SKM-1 treated with dmso at 0.1 percent for 144 hours (cell line): ENCODE measurements at regions not wholly inside any gene's neighbourhood (a gene's known extent, or its start where the extent isn't known, plus 50 kb on each side); places are given as distances from the start of the nearest gene placed in this dataset.
"Not testable (repeated sequence)": the region's sequence is repeated elsewhere in the genome, so short reads cannot be mapped to it uniquely, and the experiment has no call there.

ENCODE experiments used
- DNase-seq: peaks from one replicate; lab custom pipeline; 2025; ENCODE audit not compliant: unreplicated experiment; lab: John Stamatoyannopoulos, UW

- DNase-seq = not testable (repeated sequence)
Observed at GRCh38 chr6:86872810-86873209, 64.5 kb upstream of the HTR1E start.

GRCh38 chr6:86871681-86872080 lies 65.6 kb upstream of the HTR1E start:
- DNase-seq = no peak

- no peak for DNase-seq
Observed at GRCh38 chr6:86869500-86869899, 67.8 kb upstream of the HTR1E start.

DNA sequence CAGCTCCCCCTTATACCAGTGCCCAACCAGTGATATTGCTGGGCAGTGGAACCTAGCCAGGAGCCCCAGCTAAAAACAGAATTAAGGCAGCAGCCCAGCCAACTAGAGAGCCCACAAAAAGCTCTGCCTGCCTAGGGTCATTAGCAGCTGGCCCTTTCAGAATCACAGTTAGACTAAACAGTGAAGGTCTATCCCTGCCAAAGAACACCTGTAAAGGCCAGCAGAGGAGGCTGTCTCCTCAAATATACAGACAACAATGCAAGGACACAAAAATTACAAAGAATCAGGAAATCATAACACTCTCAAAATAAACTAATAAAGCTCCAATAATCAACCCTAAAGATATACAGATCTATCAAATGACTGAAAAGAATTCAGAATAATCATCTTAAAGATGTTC lies 77.8 kb upstream of the HTR1E start:
- DNase-seq = no peak

- no peak for DNase-seq
Observed at GRCh38 chr6:86858970-86859369, 78.4 kb upstream of the HTR1E start.

- no peak for DNase-seq
Observed at GRCh38 chr6:86857783-86858182, 79.5 kb upstream of the HTR1E start.

- peak; percentile 6 for DNase-seq
Observed at GRCh38 chr6:86856937-86857563, 80.3 kb upstream of the HTR1E start.

- DNase-seq = no peak
Observed at GRCh38 chr6:86856379-86856778, 80.9 kb upstream of the HTR1E start.

- DNase-seq = no peak
Observed at GRCh38 chr6:86848986-86849385, 88.3 kb upstream of the HTR1E start.

- no peak for DNase-seq
Observed at GRCh38 chr6:86832686-86833085, 104.6 kb upstream of the HTR1E start.

GRCh38 chr6:86825436-86825835 lies 111.9 kb upstream of the HTR1E start:
- no peak for DNase-seq

DNA sequence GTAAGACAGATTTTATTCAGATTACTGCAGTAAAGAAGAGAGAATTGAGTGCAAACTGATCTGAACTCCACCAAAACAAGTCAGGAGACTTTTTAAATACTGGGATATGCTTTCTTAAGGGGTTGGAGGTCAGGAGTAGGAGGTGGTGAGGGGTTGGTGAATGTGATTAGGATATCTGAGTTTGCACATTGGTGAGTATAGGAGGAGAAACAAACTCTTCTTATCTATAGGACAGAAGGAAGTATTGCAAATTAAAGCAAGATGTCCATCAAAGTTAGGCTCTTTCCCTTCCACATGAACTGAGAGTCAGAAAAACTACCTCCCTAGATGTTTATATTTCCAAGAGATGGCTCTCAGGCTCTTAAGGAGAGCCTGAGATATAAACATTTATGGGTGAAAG lies 114.6 kb upstream of the HTR1E start:
- DNase-seq = no peak

DNA sequence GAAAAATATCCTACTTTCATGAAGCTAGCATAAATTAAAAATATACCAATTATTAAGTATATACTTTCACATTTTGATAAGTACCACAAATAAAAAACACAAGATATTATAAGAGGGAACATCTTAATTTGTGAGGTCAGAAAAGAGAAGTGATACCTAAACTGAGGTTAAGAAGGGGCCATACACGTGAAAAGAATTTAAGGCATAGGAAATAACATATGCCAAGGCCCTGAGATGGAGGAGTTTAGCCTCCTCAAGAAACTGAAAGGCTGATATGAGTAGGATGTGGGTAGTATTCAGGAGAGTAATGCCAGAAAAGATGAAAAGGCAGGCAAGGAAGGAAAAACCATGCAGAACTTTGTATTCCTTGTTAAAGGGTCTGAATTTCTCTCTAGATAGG lies 116.6 kb upstream of the HTR1E start:
- DNase-seq = no peak

DNA sequence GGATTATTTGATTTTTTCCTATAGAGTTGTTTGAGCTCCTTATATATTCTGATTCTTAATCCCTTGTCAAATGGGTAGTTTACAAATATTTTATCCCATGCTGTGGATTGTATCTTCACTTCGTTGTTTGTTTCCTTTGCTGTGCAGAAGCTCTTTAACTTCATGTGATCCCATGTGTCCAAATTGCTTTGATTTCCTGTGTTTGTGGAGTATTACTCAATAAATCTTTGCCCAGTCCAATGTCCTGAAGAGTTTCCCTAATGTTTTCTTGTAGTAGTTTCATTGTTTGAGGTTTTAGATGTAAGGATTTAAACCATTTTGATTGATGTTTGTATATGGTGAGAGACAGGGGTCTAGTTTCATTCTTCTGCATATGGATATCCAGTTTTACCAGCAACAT lies 143.7 kb upstream of the HTR1E start:
- DNase-seq = no peak

DNA sequence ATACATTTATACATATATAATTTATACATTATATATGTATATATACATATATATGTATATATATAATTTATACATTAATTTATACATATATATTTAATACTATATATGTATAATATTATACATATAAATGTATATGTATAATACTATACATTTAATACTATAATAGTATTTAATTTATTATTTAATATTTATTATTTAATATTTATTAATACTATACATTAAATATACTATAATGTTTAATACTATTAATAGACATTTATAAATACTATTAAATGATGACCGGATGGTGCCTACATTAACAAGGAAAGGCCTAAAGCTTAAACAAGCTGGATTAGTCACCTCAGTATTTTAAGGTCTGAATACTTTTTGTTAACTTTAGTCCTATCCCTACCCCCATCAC lies 145.9 kb upstream of the HTR1E start:
- DNase-seq = no peak

- DNase-seq = no peak
Observed at GRCh38 chr6:86789779-86790411, 147.4 kb upstream of the HTR1E start.

GRCh38 chr6:86782328-86782727 lies 155.0 kb upstream of the HTR1E start:
- no peak for DNase-seq

DNA sequence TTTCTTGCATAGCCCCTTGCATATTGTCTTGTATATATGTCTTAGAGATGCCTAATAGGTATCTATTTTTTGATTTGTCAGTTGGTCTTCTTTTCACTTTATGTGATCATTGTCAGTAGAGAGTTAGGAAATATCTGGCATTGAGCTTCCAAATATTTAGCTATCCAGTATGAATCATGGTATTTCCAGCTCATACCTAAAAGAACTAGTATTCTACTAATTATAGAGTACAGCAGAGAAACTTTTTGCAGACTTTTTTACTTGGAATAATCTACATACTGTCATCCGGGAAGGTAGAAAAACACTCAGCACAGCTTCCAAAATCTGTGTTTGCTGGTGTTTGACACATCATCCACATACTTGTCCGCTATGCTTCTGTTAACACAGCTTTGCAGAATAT lies 156.4 kb upstream of the HTR1E start:
- no peak for DNase-seq

- no peak for DNase-seq
Observed at GRCh38 chr6:86775893-86776292, 161.4 kb upstream of the HTR1E start.

DNA sequence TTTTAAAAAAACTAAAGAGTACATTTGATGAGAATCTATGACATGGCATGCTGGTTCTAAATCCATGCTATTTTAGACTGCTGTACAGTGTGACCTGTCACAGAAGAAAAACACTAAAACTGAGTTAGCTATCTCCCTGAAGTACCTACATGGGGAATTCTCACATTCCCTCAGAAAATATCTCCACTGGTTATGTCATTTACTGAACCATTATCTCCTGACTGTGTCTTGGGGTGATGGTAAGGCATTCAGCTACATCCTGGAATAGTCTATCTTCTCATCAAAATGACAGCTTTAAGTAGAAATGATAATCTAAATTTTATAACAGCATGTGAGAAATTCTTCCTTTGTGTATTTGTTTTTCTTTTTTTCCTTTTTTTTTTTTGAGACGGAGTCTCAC lies 172.1 kb upstream of the HTR1E start:
- no peak for DNase-seq

DNA sequence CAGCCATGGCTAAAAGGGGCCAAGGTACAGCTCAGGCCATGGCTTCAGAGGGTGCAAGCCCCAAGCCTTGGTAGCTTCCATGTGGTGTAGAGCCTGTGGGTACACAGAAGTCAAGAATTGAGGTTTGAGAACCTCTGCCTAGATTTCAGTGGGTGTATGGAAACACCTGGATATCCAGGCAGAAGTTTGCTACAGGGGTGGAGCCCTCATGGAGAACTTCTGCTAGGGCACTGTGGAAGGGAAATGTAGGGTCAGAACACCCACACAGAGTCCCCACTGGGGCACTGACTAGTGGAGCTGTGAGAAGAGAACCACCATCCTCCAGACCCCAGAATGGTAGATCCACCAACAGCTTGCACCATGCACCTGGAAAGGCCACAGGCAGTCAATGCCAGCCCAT lies 177.4 kb upstream of the HTR1E start:
- not testable (repeated sequence) for DNase-seq

DNA sequence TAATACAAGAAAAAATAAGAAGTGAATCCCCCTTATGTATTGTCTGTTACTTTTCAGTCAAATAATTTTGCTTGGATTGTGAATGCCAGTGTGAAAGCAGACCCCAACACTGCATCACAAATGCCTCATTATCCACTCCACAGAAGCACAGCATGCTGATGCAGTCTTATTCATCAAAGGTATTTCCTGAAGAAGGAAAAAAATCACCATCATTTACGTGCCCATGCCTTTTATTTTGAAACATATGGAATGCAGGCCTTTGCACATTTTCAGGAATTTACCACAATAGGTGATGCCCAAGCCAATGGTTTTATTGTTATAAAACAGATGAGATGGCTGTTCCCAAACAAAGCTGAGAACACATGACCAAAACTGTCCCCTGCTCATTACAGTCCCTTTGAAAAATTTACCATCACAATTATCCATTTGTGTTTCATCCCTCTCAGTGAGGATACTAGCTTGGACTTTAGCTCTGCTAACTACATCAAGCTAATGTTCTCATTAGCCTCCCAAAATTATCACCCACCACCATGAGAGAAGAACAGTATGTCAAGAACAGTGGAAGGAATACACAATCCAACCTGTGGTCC lies 180.6 kb upstream of the HTR1E start:
- DNase-seq = no peak

DNA sequence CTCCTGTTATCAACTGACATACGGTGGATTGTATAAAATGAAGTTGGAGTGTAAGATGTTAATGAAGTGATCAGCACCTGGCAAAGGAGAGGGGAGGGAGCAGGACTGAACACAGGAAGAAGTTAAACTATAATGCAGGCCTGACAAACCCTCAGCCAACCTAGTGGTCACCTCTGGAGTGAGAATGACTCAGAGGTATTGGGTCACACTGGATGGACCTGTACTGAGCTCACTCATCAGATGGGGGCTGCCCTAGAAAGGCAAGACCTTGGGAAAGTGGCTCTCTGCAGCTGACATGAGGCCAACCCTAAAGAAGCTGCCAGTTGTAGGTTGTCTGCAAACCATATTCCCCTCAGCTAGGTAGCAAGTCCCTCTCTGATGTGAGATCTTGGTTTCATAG lies 193.3 kb upstream of the HTR1E start:
- no peak for DNase-seq
